ENCODE measurements at regions not wholly inside any gene's neighbourhood (a gene's known extent, or its start where the extent isn't known, plus 50 kb on each side); places are given as distances from the start of the nearest gene placed in this dataset.
"Not testable (repeated sequence)": the region's sequence is repeated elsewhere in the genome, so short reads cannot be mapped to it uniquely, and the experiment has no call there.

- Histone ChIP-seq H2AFZ (ENCODE audit: low read length) (no peak overlapping the region), H3K27me3 (ENCODE audit: insufficient read depth, low read length) (no peaks in the 10 kb centered on the region), H3K79me2 (ENCODE audit: insufficient read depth, low read length) (no peaks in the 10 kb centered on the region), H3K27ac (ENCODE audit: low read depth, low read length) (no peak overlapping the region), H3K9me3 (ENCODE audit: low read depth, low read length) (peaks cover 3% of the 10 kb centered on the region), H4K20me1 (ENCODE audit: insufficient read depth, low read length) (no peaks in the 10 kb centered on the region), H3K4me2 (ENCODE audit: insufficient read depth, low read length) (no peak overlapping the region), H3K36me3 (ENCODE audit: insufficient read depth, low read length) (no peaks in the 10 kb centered on the region), H3K4me1 (ENCODE audit: insufficient read depth, low read length) (no peaks in the 10 kb centered on the region), H3K4me3 (ENCODE audit: insufficient read depth, low read length) (no peak overlapping the region)
- DNase-seq (ENCODE audit: insufficient read length, low spot score, missing footprints), result no peak
- TF ChIP-seq CTCF (IDR thresholded peaks at IDR 0.05; ENCODE audit: extremely low read depth, low read depth, low read length), result no peak
Observed at GRCh38 chr12:73665193-73665592, 872.4 kb upstream of the ATXN7L3B start.

GRCh38 chr12:73671550-73671949 is 866.1 kb upstream of the ATXN7L3B start:
- not testable (repeated sequence) for H3K4me2 ChIP-seq (ENCODE audit: insufficient read depth, low read length); H3K27me3 ChIP-seq (ENCODE audit: insufficient read depth, low read length); H3K4me1 ChIP-seq (ENCODE audit: insufficient read depth, low read length); H3K9me3 ChIP-seq (ENCODE audit: low read depth, low read length); H3K36me3 ChIP-seq (ENCODE audit: insufficient read depth, low read length); H3K4me3 ChIP-seq (ENCODE audit: insufficient read depth, low read length); H3K79me2 ChIP-seq (ENCODE audit: insufficient read depth, low read length); DNase-seq (ENCODE audit: insufficient read length, low spot score, missing footprints); H3K27ac ChIP-seq (ENCODE audit: low read depth, low read length); H2AFZ ChIP-seq (ENCODE audit: low read length); H4K20me1 ChIP-seq (ENCODE audit: insufficient read depth, low read length)

- no peak for TF ChIP-seq CTCF (IDR thresholded peaks at IDR 0.05; ENCODE audit: extremely low read depth, low read depth, low read length)
Observed at GRCh38 chr12:73677520-73678291, 859.9 kb upstream of the ATXN7L3B start.

GRCh38 chr12:73678335-73678734 is 859.3 kb upstream of the ATXN7L3B start:
- no peak overlapping the region for H3K4me2 ChIP-seq (ENCODE audit: insufficient read depth, low read length)
- no peak overlapping the region for H3K4me3 ChIP-seq (ENCODE audit: insufficient read depth, low read length)
- no peak for TF ChIP-seq CTCF (IDR thresholded peaks at IDR 0.05; ENCODE audit: extremely low read depth, low read depth, low read length)

More at GRCh38 chr12:73677520-73678291, 859.9 kb upstream of the ATXN7L3B start:
- Histone ChIP-seq H3K4me2 (ENCODE audit: insufficient read depth, low read length) (no peak overlapping the region), H3K27ac (ENCODE audit: low read depth, low read length) (no peak overlapping the region), H3K4me3 (ENCODE audit: insufficient read depth, low read length) (no peak overlapping the region), H3K79me2 (ENCODE audit: insufficient read depth, low read length) (no peaks in the 10 kb centered on the region), H3K27me3 (ENCODE audit: insufficient read depth, low read length) (no peaks in the 10 kb centered on the region), H2AFZ (ENCODE audit: low read length) (no peak overlapping the region), H3K9me3 (ENCODE audit: low read depth, low read length) (no peaks in the 10 kb centered on the region), H3K4me1 (ENCODE audit: insufficient read depth, low read length) (no peaks in the 10 kb centered on the region), H4K20me1 (ENCODE audit: insufficient read depth, low read length) (no peaks in the 10 kb centered on the region), H3K36me3 (ENCODE audit: insufficient read depth, low read length) (no peaks in the 10 kb centered on the region)
- DNase-seq (ENCODE audit: insufficient read length, low spot score, missing footprints), result no peak

More at GRCh38 chr12:73678335-73678734, 859.3 kb upstream of the ATXN7L3B start:
- DNase-seq (ENCODE audit: insufficient read length, low spot score, missing footprints), result no peak
- H3K27ac ChIP-seq (ENCODE audit: low read depth, low read length), result no peak overlapping the region
- H2AFZ ChIP-seq (ENCODE audit: low read length), result no peak overlapping the region
- no peaks in the 10 kb centered on the region for H4K20me1 ChIP-seq (ENCODE audit: insufficient read depth, low read length)
- no peaks in the 10 kb centered on the region for H3K9me3 ChIP-seq (ENCODE audit: low read depth, low read length)
- H3K4me1 ChIP-seq (ENCODE audit: insufficient read depth, low read length), result no peaks in the 10 kb centered on the region
- no peaks in the 10 kb centered on the region for H3K27me3 ChIP-seq (ENCODE audit: insufficient read depth, low read length)
- H3K36me3 ChIP-seq (ENCODE audit: insufficient read depth, low read length), result no peaks in the 10 kb centered on the region
- no peaks in the 10 kb centered on the region for H3K79me2 ChIP-seq (ENCODE audit: insufficient read depth, low read length)

Data from osteoblast (primary cell).